Anterior cingulate cortex (tissue), 58 donors: ENCODE measurements at regions not wholly inside any gene's neighbourhood (a gene's known extent, or its start where the extent isn't known, plus 50 kb on each side); places are given as distances from the start of the nearest gene placed in this dataset.
"Not testable (repeated sequence)": the region's sequence is repeated elsewhere in the genome, so short reads cannot be mapped to it uniquely, and the experiment has no call there.

ENCODE experiments used
- DNase-seq, 58 donors: peaks; one replicate each; lab custom pipeline; 2025; lab: John Stamatoyannopoulos, UW

DNA sequence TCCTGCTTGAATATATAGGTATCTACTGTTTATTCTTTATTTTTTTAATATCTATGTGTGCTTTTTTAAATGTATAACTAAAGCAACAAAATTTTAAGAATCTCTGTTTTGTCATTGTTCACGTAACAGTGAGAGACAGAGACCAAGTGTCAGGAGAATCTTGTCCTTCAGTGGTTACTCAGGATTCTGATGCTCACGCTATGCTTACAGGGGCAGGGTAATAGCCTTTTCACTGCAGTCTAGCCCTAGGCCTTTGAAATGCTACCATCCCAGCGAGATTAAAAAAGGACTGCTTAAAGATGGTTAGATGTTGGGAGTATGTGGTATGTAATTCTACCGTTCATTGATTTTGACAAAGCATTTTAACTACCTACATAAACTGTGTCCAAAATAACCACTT is 71.6 kb upstream of the EGFR start:
- DNase-seq = no peak

DNA sequence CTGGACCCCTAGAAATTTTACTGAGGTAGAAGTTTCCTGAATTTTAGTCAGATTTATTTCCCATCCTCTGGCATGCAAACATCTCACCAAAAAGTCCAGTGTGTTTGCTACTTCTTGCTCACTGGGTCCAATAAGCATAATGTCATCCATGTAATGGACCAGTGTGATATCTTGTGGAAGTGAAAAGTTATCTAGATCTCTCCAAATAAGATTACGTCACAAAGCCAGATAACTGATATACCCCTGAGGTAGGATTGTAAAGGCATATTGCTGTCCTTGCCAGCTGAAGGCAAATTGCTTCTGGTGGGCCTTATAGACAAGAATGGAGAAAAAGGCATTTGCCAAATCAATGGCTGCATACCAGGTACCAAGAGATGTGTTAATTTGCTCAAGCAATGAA is 69.3 kb upstream of the EGFR start:
- DNase-seq = not testable (repeated sequence)

DNA sequence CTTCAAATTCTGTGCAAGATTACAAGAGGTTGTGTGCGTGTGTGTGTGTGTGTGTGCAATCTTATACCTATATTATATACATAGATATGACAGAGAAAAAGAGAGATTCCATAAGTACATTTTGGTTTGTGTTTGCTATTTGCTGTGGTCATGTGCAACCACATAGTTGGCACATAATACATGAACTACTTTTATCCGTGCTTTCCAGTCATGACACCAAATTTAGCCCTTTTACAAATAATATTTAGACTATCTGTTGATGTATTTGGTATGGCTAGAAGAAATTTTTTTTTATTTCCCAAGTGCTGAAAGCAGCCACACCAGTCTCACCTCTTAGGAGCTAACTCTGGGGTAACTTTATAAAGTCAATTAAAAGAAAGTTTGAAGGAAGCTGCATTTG is 63.5 kb upstream of the EGFR start:
- DNase-seq = no peak

DNA sequence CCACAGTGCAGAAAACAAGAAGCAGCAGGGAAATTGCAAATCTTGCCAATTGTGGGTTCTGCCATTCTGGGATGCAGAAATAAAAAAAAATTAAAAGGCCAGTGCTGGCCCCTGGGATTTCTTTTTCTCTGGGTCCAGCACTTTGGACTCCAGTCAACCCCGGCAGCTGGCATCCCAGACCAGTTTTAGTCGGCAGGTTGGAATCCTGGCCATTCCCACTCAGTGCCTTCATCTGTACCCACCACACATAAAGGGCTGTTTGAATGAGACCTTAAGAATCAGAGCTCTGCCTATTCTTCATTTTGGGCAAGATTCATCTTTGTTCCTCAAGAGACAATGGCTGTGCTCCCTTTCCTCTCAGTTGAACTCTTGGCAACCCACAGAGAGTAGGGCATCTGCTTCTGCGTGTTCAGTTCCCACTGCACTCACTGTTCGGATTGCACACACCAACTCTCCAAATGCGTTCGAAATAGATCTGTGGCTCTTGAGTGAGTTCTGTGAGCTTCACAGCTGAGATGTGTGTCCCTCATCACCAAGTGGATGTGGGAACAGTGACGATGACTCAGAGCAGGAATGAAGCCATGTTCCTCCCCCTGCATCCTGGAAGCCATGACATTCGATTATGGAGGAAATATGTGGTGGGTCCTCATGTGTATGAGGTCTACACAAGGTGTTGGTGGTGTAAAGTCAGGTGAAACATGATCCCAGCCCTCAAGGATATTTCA is 63.0 kb upstream of the EGFR start:
- DNase-seq = peak in 20 of 58 donors; percentile 3 to 49 (median 16)

DNA sequence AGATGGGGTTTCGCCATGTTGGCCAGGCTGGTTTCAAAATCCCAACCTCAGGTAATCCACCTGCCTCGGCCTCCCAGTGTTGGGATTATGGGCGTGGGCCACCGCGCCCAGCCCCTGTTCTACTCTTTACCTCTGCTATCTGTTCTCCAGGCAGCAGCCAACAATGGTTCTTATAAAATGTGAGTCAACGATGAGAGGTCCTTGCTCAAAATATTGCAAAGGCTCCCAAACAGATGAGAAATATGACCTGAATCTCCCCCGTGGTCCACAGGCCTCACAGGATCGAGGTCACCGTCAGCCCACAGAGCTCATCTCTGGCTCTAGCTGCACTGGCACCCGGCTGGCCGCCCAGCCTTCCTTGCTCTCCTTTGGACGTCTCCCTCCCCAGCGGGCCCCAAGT is 62.0 kb upstream of the EGFR start:
- DNase-seq = no peak

DNA sequence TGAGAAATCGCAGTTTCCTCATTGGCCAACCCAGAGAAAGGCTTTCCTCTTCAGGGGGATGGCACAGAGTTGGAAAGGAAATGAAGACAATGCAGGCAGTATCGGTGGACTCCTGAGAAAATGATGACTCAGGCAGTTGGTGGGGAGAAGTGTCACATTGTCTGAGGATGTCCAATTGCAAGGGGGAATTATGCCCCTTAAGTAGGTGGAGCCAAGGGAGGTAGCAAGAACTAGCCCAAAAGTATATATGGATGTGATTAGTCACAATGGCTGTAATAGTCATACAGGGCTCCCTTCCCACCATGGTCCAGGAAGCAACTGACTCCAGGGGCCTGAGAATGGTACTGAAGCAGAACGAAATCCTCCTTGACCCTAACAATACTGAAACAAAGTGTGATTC is 58.3 kb upstream of the EGFR start:
- no peak for DNase-seq

DNA sequence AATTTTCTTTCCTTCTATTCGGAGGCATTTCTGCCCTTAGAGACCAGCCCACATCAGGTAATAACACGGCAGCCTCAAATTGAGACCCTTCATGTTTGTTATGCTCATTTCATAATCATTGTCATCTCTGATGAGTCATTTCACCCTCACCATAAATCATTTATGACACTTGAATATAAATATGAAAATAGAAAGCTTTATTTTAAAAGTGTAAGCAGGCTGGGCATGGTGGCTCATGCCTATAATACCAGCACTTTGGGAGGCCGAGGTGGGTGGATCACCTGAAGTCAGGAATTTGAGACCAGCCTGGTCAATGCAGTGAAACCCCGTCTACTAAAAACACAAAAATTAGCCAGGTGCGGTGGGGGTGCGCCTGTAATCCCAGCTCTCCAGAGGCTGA is 57.4 kb upstream of the EGFR start:
- no peak for DNase-seq

DNA sequence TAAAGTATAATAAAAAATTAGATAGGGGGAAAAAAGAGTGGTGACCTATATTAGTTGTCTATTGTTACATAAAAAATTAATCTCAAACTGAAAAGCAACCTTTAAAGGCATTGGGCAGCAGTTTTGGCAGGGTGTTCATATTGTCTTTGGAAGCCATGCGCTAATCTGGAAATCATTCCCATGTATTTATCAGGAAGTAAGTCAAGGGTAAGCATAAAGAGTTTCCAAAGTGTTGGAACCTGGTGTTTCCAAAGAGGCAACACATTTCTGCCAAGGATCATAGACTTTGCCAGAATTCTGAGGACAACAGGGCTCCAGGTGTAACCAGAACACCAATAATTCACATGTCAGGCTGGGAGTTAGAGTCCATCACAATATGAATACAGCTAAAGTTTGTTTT is 55.7 kb upstream of the EGFR start:
- no peak for DNase-seq

DNA sequence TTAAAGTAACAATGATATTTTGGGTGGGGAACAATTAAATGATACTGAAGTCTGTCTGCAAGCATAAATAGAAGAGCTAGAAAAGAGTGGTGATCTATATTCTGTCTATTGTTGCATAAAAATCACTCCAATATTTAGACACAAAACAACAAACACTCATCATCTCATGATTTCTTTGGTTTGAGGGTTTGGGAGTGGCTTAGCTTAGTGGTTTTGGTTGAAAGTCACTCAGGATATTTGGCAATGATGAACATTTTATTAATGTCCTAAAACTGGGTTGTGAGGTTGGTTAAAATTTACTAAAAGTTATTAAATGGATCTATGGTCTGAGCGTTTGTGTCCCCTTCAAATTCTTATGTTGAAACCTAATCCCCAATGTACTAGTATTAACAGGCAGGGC is 54.7 kb upstream of the EGFR start:
- no peak for DNase-seq

DNA sequence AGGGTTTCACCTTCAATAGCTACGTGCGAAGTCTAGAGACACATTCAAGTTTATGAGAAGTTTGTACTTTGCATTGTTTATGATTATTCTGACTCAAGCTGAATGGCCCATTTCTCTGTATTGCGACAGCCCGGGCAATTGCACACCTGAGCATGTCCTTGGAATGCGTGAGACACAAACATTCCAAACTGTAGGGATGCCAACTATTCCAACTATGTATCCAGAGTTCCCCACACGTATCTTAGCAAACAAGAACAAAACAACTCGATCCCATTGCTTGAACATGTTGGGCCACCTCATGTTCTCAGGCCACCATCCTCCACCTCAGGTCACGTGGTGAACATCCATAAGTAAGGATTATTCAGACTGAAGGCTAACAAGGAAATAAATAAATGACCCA is 51.4 kb upstream of the EGFR start:
- no peak for DNase-seq

DNA sequence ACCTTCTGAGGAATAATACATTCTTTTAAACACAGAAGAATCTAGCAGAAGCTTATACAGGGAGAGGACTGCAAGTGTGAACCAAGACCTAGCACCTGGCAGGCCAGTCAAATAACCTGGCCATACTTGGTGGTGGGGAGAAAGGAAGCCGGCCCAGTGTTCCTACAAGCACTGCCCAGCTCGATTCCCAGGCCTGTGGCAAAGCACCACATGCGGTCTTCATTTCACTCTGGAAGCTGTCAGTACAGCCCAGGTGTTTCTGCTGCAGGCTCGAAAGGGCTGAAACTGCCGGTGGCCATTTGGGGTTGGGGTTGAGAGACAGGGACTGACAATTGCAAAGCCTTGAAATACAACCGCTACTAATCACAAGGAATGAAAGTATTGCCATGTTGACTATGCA is 50.8 kb upstream of the EGFR start:
- no peak for DNase-seq
